ENCODE measurements at regions not wholly inside any gene's neighbourhood (a gene's known extent, or its start where the extent isn't known, plus 50 kb on each side); places are given as distances from the start of the nearest gene placed in this dataset.
"Not testable (repeated sequence)": the region's sequence is repeated elsewhere in the genome, so short reads cannot be mapped to it uniquely, and the experiment has no call there.

GRCh38 chr4:133287396-133287795 lies 138.3 kb downstream of the PCDH10 start:
- no peaks in the 10 kb centered on the region for H3K9me3 ChIP-seq (ENCODE audit: control insufficient read depth, low read depth, low read length)
- no peaks in the 10 kb centered on the region for H3K4me1 ChIP-seq (ENCODE audit: control insufficient read depth, low read depth, low read length)
- H3K27me3 ChIP-seq (ENCODE audit: control insufficient read depth, insufficient read depth, low read length) = no peaks in the 10 kb centered on the region
- no peak overlapping the region for H3K4me3 ChIP-seq (ENCODE audit: low read length)
- H3K36me3 ChIP-seq (ENCODE audit: control insufficient read depth, low read depth, low read length) = no peaks in the 10 kb centered on the region
- H3K27ac ChIP-seq (ENCODE audit: low read length) = no peak overlapping the region
- H3K9ac ChIP-seq (ENCODE audit: low read length) = no peak overlapping the region

GRCh38 chr4:133278591-133278990 lies 129.5 kb downstream of the PCDH10 start:
- H3K4me1 ChIP-seq (ENCODE audit: control insufficient read depth, low read depth, low read length) = no peaks in the 10 kb centered on the region
- no peaks in the 10 kb centered on the region for H3K36me3 ChIP-seq (ENCODE audit: control insufficient read depth, low read depth, low read length)
- no peaks in the 10 kb centered on the region for H3K27me3 ChIP-seq (ENCODE audit: control insufficient read depth, insufficient read depth, low read length)
- H3K9me3 ChIP-seq (ENCODE audit: control insufficient read depth, low read depth, low read length) = no peaks in the 10 kb centered on the region
- no peak overlapping the region for H3K4me3 ChIP-seq (ENCODE audit: low read length)
- no peak overlapping the region for H3K27ac ChIP-seq (ENCODE audit: low read length)
- no peak overlapping the region for H3K9ac ChIP-seq (ENCODE audit: low read length)

- not testable (repeated sequence) for H3K4me1 ChIP-seq (ENCODE audit: control insufficient read depth, low read depth, low read length); H3K36me3 ChIP-seq (ENCODE audit: control insufficient read depth, low read depth, low read length); H3K9me3 ChIP-seq (ENCODE audit: control insufficient read depth, low read depth, low read length); H3K4me3 ChIP-seq (ENCODE audit: low read length); H3K9ac ChIP-seq (ENCODE audit: low read length); H3K27me3 ChIP-seq (ENCODE audit: control insufficient read depth, insufficient read depth, low read length); H3K27ac ChIP-seq (ENCODE audit: low read length)
These were observed 128.8 kb downstream of the PCDH10 start for GRCh38 chr4:133277940-133278339.

- no peak overlapping the region for H3K27ac ChIP-seq (ENCODE audit: low read length)
- H3K9me3 ChIP-seq (ENCODE audit: control insufficient read depth, low read depth, low read length) = no peaks in the 10 kb centered on the region
- no peak overlapping the region for H3K4me3 ChIP-seq (ENCODE audit: low read length)
- peaks cover 8% of the 10 kb centered on the region for H3K4me1 ChIP-seq (ENCODE audit: control insufficient read depth, low read depth, low read length)
- no peaks in the 10 kb centered on the region for H3K36me3 ChIP-seq (ENCODE audit: control insufficient read depth, low read depth, low read length)
- H3K27me3 ChIP-seq (ENCODE audit: control insufficient read depth, insufficient read depth, low read length) = no peaks in the 10 kb centered on the region
- no peak overlapping the region for H3K9ac ChIP-seq (ENCODE audit: low read length)
These were observed 126.2 kb downstream of the PCDH10 start for GRCh38 chr4:133275246-133275645.

GRCh38 chr4:133273401-133273800 lies 124.3 kb downstream of the PCDH10 start:
- Histone ChIP-seq H3K4me1 (ENCODE audit: control insufficient read depth, low read depth, low read length) (peaks cover 11% of the 10 kb centered on the region), H3K36me3 (ENCODE audit: control insufficient read depth, low read depth, low read length) (no peaks in the 10 kb centered on the region), H3K9ac (ENCODE audit: low read length) (no peak overlapping the region), H3K9me3 (ENCODE audit: control insufficient read depth, low read depth, low read length) (no peaks in the 10 kb centered on the region), H3K27me3 (ENCODE audit: control insufficient read depth, insufficient read depth, low read length) (no peaks in the 10 kb centered on the region), H3K27ac (ENCODE audit: low read length) (no peak overlapping the region), H3K4me3 (ENCODE audit: low read length) (no peak overlapping the region)

GRCh38 chr4:133270021-133270570 lies 121.0 kb downstream of the PCDH10 start:
- Histone ChIP-seq H3K4me3 (ENCODE audit: low read length) (no peak overlapping the region), H3K27me3 (ENCODE audit: control insufficient read depth, insufficient read depth, low read length) (no peaks in the 10 kb centered on the region), H3K27ac (ENCODE audit: low read length) (no peak overlapping the region), H3K9ac (ENCODE audit: low read length) (no peak overlapping the region), H3K4me1 (ENCODE audit: control insufficient read depth, low read depth, low read length) (peaks cover 11% of the 10 kb centered on the region), H3K36me3 (ENCODE audit: control insufficient read depth, low read depth, low read length) (no peaks in the 10 kb centered on the region), H3K9me3 (ENCODE audit: control insufficient read depth, low read depth, low read length) (no peaks in the 10 kb centered on the region)

- Histone ChIP-seq H3K4me1 (ENCODE audit: control insufficient read depth, low read depth, low read length) (peaks cover 11% of the 10 kb centered on the region), H3K4me3 (ENCODE audit: low read length) (no peak overlapping the region), H3K27ac (ENCODE audit: low read length) (no peak overlapping the region), H3K27me3 (ENCODE audit: control insufficient read depth, insufficient read depth, low read length) (no peaks in the 10 kb centered on the region), H3K9me3 (ENCODE audit: control insufficient read depth, low read depth, low read length) (no peaks in the 10 kb centered on the region), H3K9ac (ENCODE audit: low read length) (no peak overlapping the region), H3K36me3 (ENCODE audit: control insufficient read depth, low read depth, low read length) (no peaks in the 10 kb centered on the region)
These were observed 119.1 kb downstream of the PCDH10 start for GRCh38 chr4:133268205-133268604.

- H3K4me1 ChIP-seq (ENCODE audit: control insufficient read depth, low read depth, low read length) = peaks cover 16% of the 10 kb centered on the region
- not testable (repeated sequence) for H3K4me3 ChIP-seq (ENCODE audit: low read length); H3K27ac ChIP-seq (ENCODE audit: low read length); H3K27me3 ChIP-seq (ENCODE audit: control insufficient read depth, insufficient read depth, low read length); H3K36me3 ChIP-seq (ENCODE audit: control insufficient read depth, low read depth, low read length); H3K9ac ChIP-seq (ENCODE audit: low read length); H3K9me3 ChIP-seq (ENCODE audit: control insufficient read depth, low read depth, low read length)
These were observed 118.4 kb downstream of the PCDH10 start for GRCh38 chr4:133267506-133267905.

GRCh38 chr4:133266966-133267365 lies 117.9 kb downstream of the PCDH10 start:
- H3K9me3 ChIP-seq (ENCODE audit: control insufficient read depth, low read depth, low read length); H3K36me3 ChIP-seq (ENCODE audit: control insufficient read depth, low read depth, low read length); H3K27ac ChIP-seq (ENCODE audit: low read length); H3K4me3 ChIP-seq (ENCODE audit: low read length); H3K27me3 ChIP-seq (ENCODE audit: control insufficient read depth, insufficient read depth, low read length); H3K9ac ChIP-seq (ENCODE audit: low read length): not testable (repeated sequence)
- peaks cover 21% of the 10 kb centered on the region for H3K4me1 ChIP-seq (ENCODE audit: control insufficient read depth, low read depth, low read length)

GRCh38 chr4:133264251-133264650 lies 115.2 kb downstream of the PCDH10 start:
- H3K27ac ChIP-seq (ENCODE audit: low read length) = not testable (repeated sequence)

GRCh38 chr4:133263104-133263503 lies 114.0 kb downstream of the PCDH10 start:
- Histone ChIP-seq H3K9me3 (ENCODE audit: control insufficient read depth, low read depth, low read length) (no peaks in the 10 kb centered on the region), H3K36me3 (ENCODE audit: control insufficient read depth, low read depth, low read length) (no peaks in the 10 kb centered on the region), H3K27me3 (ENCODE audit: control insufficient read depth, insufficient read depth, low read length) (no peaks in the 10 kb centered on the region), H3K4me1 (ENCODE audit: control insufficient read depth, low read depth, low read length) (peaks cover 23% of the 10 kb centered on the region), H3K4me3 (ENCODE audit: low read length) (no peak overlapping the region), H3K9ac (ENCODE audit: low read length) (no peak overlapping the region), H3K27ac (ENCODE audit: low read length) (no peak overlapping the region)

More at GRCh38 chr4:133264251-133264650, 115.2 kb downstream of the PCDH10 start:
- not testable (repeated sequence) for H3K9me3 ChIP-seq (ENCODE audit: control insufficient read depth, low read depth, low read length); H3K27me3 ChIP-seq (ENCODE audit: control insufficient read depth, insufficient read depth, low read length); H3K36me3 ChIP-seq (ENCODE audit: control insufficient read depth, low read depth, low read length); H3K4me3 ChIP-seq (ENCODE audit: low read length); H3K9ac ChIP-seq (ENCODE audit: low read length)
- peaks cover 23% of the 10 kb centered on the region for H3K4me1 ChIP-seq (ENCODE audit: control insufficient read depth, low read depth, low read length)

- no peaks in the 10 kb centered on the region for H3K4me1 ChIP-seq (ENCODE audit: control insufficient read depth, low read depth, low read length)
- no peak overlapping the region for H3K4me3 ChIP-seq (ENCODE audit: low read length)
- H3K9ac ChIP-seq (ENCODE audit: low read length) = no peak overlapping the region
- H3K9me3 ChIP-seq (ENCODE audit: control insufficient read depth, low read depth, low read length) = no peaks in the 10 kb centered on the region
- H3K27ac ChIP-seq (ENCODE audit: low read length) = no peak overlapping the region
- H3K36me3 ChIP-seq (ENCODE audit: control insufficient read depth, low read depth, low read length) = no peaks in the 10 kb centered on the region
- H3K27me3 ChIP-seq (ENCODE audit: control insufficient read depth, insufficient read depth, low read length) = no peaks in the 10 kb centered on the region
These were observed 98.8 kb downstream of the PCDH10 start for GRCh38 chr4:133247861-133248260.

All from iPS-18a (cell line).